ENCODE measurements at regions not wholly inside any gene's neighbourhood (a gene's known extent, or its start where the extent isn't known, plus 50 kb on each side); places are given as distances from the start of the nearest gene placed in this dataset.

DNA sequence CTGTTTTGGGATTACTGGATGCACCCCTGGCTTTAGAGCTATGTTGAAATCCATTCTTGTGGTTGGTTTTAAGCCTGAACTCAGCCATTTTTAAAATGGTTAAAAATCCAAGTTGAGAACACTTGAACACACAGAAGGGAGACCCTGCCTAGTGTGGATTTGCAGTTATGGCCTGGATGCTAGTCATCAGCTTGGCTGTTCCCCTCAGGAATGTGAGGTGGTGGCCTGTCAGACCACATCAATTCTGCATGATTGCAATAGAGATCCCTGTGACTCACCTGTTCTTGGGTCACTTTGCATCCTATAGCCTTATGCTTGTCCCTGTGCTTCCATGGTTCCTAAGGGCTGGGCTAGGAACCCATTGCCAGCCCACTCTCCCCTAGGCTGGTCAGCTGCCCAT lies 454.1 kb downstream of the ATP23 start:
- Histone ChIP-seq H3K14ac (replicated peaks; ENCODE audit: low read depth, low read length) (0 out of 2 replicates have a peak overlapping the region, but pooled peaks have one; percentile 26), H2AK5ac (ENCODE audit: low read depth, low read length) (no peak overlapping the region), H3K9me1 (ENCODE audit: insufficient read depth, low read length) (peaks cover 6% of the 10 kb centered on the region; the same call in 1 of the 2 replicates), H4K20me1 (ENCODE audit: insufficient read depth, low read length) (no peaks in the 10 kb centered on the region), H2AK9ac (replicated peaks; ENCODE audit: low read depth, low read length, poor library complexity) (peak overlapping the region; percentile 91), H2BK20ac (ENCODE audit: low read depth, low read length) (no peak overlapping the region), H3K79me1 (ENCODE audit: low read depth in 1 of 2, low read length in 2 of 2) (no peaks in the 10 kb centered on the region), H3K18ac (ENCODE audit: low read depth, low read length) (no peak overlapping the region), H3K4me2 (ENCODE audit: low read depth, low read length) (no peak overlapping the region), H3K36me3 (ENCODE audit: control insufficient read depth, insufficient read depth, low read length) (no peaks in the 10 kb centered on the region), H3K4ac (ENCODE audit: low read depth, low read length) (no peak overlapping the region), H4K8ac (ENCODE audit: low read depth in 2 of 2, low read length in 2 of 2) (no peak overlapping the region), H3K56ac (ENCODE audit: extremely low read depth, insufficient read depth, low read length) (no peak overlapping the region), H2BK15ac (ENCODE audit: low read depth, low read length) (no peak overlapping the region), H3K9ac (ENCODE audit: low read depth, low read length) (no peak overlapping the region), H4K5ac (ENCODE audit: low read depth, low read length) (no peak overlapping the region), H3K4me3 (ENCODE audit: insufficient read depth, low read depth, low read length) (no peak overlapping the region), H2BK5ac (ENCODE audit: low read depth, low read length, poor library complexity, severe bottlenecking) (no peak overlapping the region), H3K9me3 (ENCODE audit: control insufficient read depth, insufficient read depth, low read length) (no peaks in the 10 kb centered on the region), H4K91ac (ENCODE audit: insufficient read depth, low read depth, low read length) (no peak overlapping the region), H3K27ac (ENCODE audit: insufficient read depth, low read length) (no peak overlapping the region), H3K27me3 (ENCODE audit: control insufficient read depth, insufficient read depth, low read length) (no peaks in the 10 kb centered on the region), H3K23ac (ENCODE audit: low read depth, low read length) (no peak overlapping the region), H3K4me1 (ENCODE audit: control insufficient read depth, insufficient read depth, low read length) (no peaks in the 10 kb centered on the region; the same call in 1 of the 2 replicates), H2BK120ac (ENCODE audit: low read depth, low read length) (no peak overlapping the region), H2AFZ (replicated peaks; ENCODE audit: low read length, poor library complexity) (peak overlapping the region; percentile 33)
- in situ Hi-C loops (cut with MboI; ENCODE audit: low sequenced_read_pairs), result no loop called here
- ATAC-seq (ENCODE audit: low read depth) (0 out of 2 replicates have a peak, but pooled peaks have one; percentile 21), DNase-seq (peak; percentile 65)
- CTCF ChIA-PET, result interaction anchor here (0.9 to 1.0 kb wide), 2 partner anchors 9 to 15 kb away, joined by 3 to 4 read pairs; no protein-coding TSS in a partner anchor
- intact Hi-C loops (cut with micrococcal nuclease), result no loop called here
- TF ChIP-seq CEBPB (IDR thresholded peaks at IDR 0.05; ENCODE audit: low read depth, low read length) (peak; percentile 59; the same call in 1 of the 2 replicates), SMC3 (IDR thresholded peaks at IDR 0.05; ENCODE audit: low read depth, low read length) (no peak)
- POLR2A ChIA-PET (ENCODE audit: unreplicated experiment), result no interaction called here
- dilution Hi-C loops (cut with HindIII; ENCODE audit: low sequenced_read_pairs, unreplicated experiment), result no loop called here
- no TSS peak for BruUV-seq (replicated peaks)
